ENCODE measurements at regions not wholly inside any gene's neighbourhood (a gene's known extent, or its start where the extent isn't known, plus 50 kb on each side); places are given as distances from the start of the nearest gene placed in this dataset.

GRCh38 chr14:56002876-56003625 is 115.2 kb upstream of the PELI2 start:
- intact Hi-C loops (cut with micrococcal nuclease) (loop anchor here (10.0 kb wide), 1 partner anchor 268 kb away; no protein-coding TSS in a partner anchor), in situ Hi-C loops (cut with MboI; ENCODE audit: low sequenced_read_pairs) (no loop called here), dilution Hi-C loops (cut with HindIII; ENCODE audit: low sequenced_read_pairs, unreplicated experiment) (no loop called here)
- ChIA-PET POLR2A (ENCODE audit: unreplicated experiment) (no interaction called here), CTCF (no interaction called here)
- Histone ChIP-seq H4K20me1 (ENCODE audit: insufficient read depth, low read length) (no peaks in the 10 kb centered on the region), H4K91ac (ENCODE audit: insufficient read depth, low read depth, low read length) (no peak overlapping the region), H3K4me1 (ENCODE audit: control insufficient read depth, insufficient read depth, low read length) (peaks cover 8% of the 10 kb centered on the region), H2BK20ac (ENCODE audit: low read depth, low read length) (no peak overlapping the region), H3K36me3 (ENCODE audit: control insufficient read depth, insufficient read depth, low read length) (no peaks in the 10 kb centered on the region), H3K9me3 (ENCODE audit: control insufficient read depth, insufficient read depth, low read length) (no peaks in the 10 kb centered on the region; the same call in 1 of the 2 replicates), H2AFZ (replicated peaks; ENCODE audit: low read length, poor library complexity) (no peak overlapping the region), H3K79me1 (ENCODE audit: low read depth in 1 of 2, low read length in 2 of 2) (no peaks in the 10 kb centered on the region), H3K27ac (ENCODE audit: insufficient read depth, low read length) (no peak overlapping the region), H3K9me1 (ENCODE audit: insufficient read depth, low read length) (peaks cover 11% of the 10 kb centered on the region; the same call in 1 of the 2 replicates), H3K56ac (ENCODE audit: extremely low read depth, insufficient read depth, low read length) (no peak overlapping the region), H3K18ac (ENCODE audit: low read depth, low read length) (no peak overlapping the region), H3K4me3 (ENCODE audit: insufficient read depth, low read depth, low read length) (no peak overlapping the region), H3K27me3 (ENCODE audit: control insufficient read depth, insufficient read depth, low read length) (no peaks in the 10 kb centered on the region), H3K14ac (replicated peaks; ENCODE audit: low read depth, low read length) (no peak overlapping the region), H3K4ac (ENCODE audit: low read depth, low read length) (no peak overlapping the region), H2BK120ac (ENCODE audit: low read depth, low read length) (no peak overlapping the region), H3K4me2 (ENCODE audit: low read depth, low read length) (no peak overlapping the region), H4K5ac (ENCODE audit: low read depth, low read length) (no peak overlapping the region), H4K8ac (ENCODE audit: low read depth in 2 of 2, low read length in 2 of 2) (no peak overlapping the region), H3K9ac (ENCODE audit: low read depth, low read length) (no peak overlapping the region), H2AK9ac (replicated peaks; ENCODE audit: low read depth, low read length, poor library complexity) (no peak overlapping the region), H2AK5ac (ENCODE audit: low read depth, low read length) (no peak overlapping the region), H2BK15ac (ENCODE audit: low read depth, low read length) (no peak overlapping the region), H2BK5ac (ENCODE audit: low read depth, low read length, poor library complexity, severe bottlenecking) (no peak overlapping the region), H3K23ac (ENCODE audit: low read depth, low read length) (no peak overlapping the region)
- no CpG with 5 or more reads among the region's 11 CpGs for WGBS, 2 experiments (ENCODE audit: extremely low coverage in 2 of 2, insufficient read length in 1 of 2)
- TF ChIP-seq RAD21 (IDR thresholded peaks at IDR 0.05; ENCODE audit: low read length): no peak
- TF ChIP-seq MXI1 (IDR thresholded peaks at IDR 0.05; ENCODE audit: borderline replicate concordance, low read depth, low read length): no peak
- ATAC-seq (ENCODE audit: low read depth) (no peak), DNase-seq (no peak)
- BruUV-seq (replicated peaks): no TSS peak
